Inflammatory macrophage (primary cell): ENCODE measurements at regions not wholly inside any gene's neighbourhood (a gene's known extent, or its start where the extent isn't known, plus 50 kb on each side); places are given as distances from the start of the nearest gene placed in this dataset.

Source experiments
- DNase-seq, 2 donors: peaks; one replicate each; pipeline ENCODE4 v3.0.0-alpha.2; 2020 to 2022

- no peak for DNase-seq
Measured at GRCh38 chrX:150143721-150144440, 205.6 kb upstream of the EOLA2 start.

GRCh38 chrX:150146271-150146896 lies 208.1 kb upstream of the EOLA2 start:
- no peak for DNase-seq

GRCh38 chrX:150148749-150149672 lies 210.7 kb upstream of the EOLA2 start:
- no peak for DNase-seq

- no peak for DNase-seq
Measured at GRCh38 chrX:150150076-150150779, 211.9 kb upstream of the EOLA2 start.

GRCh38 chrX:150150780-150151125 lies 212.4 kb upstream of the MAMLD1 start:
- no peak for DNase-seq

- DNase-seq: no peak
Measured at GRCh38 chrX:150152036-150152435, 211.1 kb upstream of the MAMLD1 start.

- no peak for DNase-seq
Measured at GRCh38 chrX:150152546-150152945, 210.6 kb upstream of the MAMLD1 start.

- DNase-seq: peak in 1 of 2 donors; percentile 8
Measured at GRCh38 chrX:150155436-150156035, 207.6 kb upstream of the MAMLD1 start.

GRCh38 chrX:150156615-150157014 lies 206.5 kb upstream of the MAMLD1 start:
- no peak for DNase-seq

- no peak for DNase-seq
Measured at GRCh38 chrX:150157291-150157690, 205.8 kb upstream of the MAMLD1 start.

GRCh38 chrX:150158554-150159332 lies 204.4 kb upstream of the MAMLD1 start:
- DNase-seq: no peak

GRCh38 chrX:150159537-150159936 lies 203.6 kb upstream of the MAMLD1 start:
- DNase-seq: no peak

- DNase-seq: no peak
Measured at GRCh38 chrX:150160656-150161055, 202.5 kb upstream of the MAMLD1 start.

GRCh38 chrX:150161193-150161592 lies 201.9 kb upstream of the MAMLD1 start:
- DNase-seq: peak; percentile 2 to 16

- no peak for DNase-seq
Measured at GRCh38 chrX:150162141-150162540, 201.0 kb upstream of the MAMLD1 start.

GRCh38 chrX:150163221-150163930 lies 199.7 kb upstream of the MAMLD1 start:
- DNase-seq: no peak

- DNase-seq: no peak
Measured at GRCh38 chrX:150163956-150164726, 199.0 kb upstream of the MAMLD1 start.

- no peak for DNase-seq
Measured at GRCh38 chrX:150164971-150165600, 198.0 kb upstream of the MAMLD1 start.

- DNase-seq: no peak
Measured at GRCh38 chrX:150165776-150166610, 197.1 kb upstream of the MAMLD1 start.
